ENCODE measurements at regions not wholly inside any gene's neighbourhood (a gene's known extent, or its start where the extent isn't known, plus 50 kb on each side); places are given as distances from the start of the nearest gene placed in this dataset.

DNA sequence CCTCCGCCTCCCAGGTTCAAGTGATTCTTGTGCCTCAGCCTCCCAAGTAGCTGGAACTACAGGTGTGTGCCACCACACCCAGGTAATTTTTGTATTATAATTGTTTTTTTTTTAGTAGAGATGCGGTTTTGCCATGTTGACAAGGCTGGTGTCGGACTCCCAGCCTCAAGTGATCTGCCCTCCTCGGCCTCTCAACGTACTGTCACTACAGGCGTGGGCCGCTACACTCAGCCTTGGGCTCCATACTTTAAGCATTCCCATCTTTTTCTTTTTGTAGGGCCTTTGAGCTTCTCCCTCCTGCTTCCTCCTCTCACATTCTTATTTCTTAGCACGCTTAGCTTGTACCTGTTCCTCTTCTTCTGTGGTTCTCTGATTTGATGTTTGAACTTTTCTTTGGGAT lies 62.8 kb downstream of the SERPINA3 start:
- Mint-ChIP-seq H3K4me1 (ENCODE audit: low read depth) (no peaks in the 10 kb centered on the region), H3K27ac (no peak overlapping the region), H3K27me3 (peaks cover 38% of the 10 kb centered on the region), H3K36me3 (ENCODE audit: low read depth) (no peaks in the 10 kb centered on the region), H3K4me3 (no peak overlapping the region), H3K9me3 (no peaks in the 10 kb centered on the region)
- TF ChIP-seq, protein P1, sequence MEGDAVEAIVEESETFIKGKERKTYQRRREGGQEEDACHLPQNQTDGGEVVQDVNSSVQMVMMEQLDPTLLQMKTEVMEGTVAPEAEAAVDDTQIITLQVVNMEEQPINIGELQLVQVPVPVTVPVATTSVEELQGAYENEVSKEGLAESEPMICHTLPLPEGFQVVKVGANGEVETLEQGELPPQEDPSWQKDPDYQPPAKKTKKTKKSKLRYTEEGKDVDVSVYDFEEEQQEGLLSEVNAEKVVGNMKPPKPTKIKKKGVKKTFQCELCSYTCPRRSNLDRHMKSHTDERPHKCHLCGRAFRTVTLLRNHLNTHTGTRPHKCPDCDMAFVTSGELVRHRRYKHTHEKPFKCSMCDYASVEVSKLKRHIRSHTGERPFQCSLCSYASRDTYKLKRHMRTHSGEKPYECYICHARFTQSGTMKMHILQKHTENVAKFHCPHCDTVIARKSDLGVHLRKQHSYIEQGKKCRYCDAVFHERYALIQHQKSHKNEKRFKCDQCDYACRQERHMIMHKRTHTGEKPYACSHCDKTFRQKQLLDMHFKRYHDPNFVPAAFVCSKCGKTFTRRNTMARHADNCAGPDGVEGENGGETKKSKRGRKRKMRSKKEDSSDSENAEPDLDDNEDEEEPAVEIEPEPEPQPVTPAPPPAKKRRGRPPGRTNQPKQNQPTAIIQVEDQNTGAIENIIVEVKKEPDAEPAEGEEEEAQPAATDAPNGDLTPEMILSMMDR (IDR thresholded peaks at IDR 0.05), result no peak
- Histone ChIP-seq H3K4me1 (ENCODE audit: insufficient read depth, low read length) (no peaks in the 10 kb centered on the region), H3K27me3 (ENCODE audit: control insufficient read depth in 1 of 2, insufficient read depth in 2 of 2, low read length in 2 of 2) (peaks cover 0 to 4% of the 10 kb centered on the region in 2 experiments), H3K27ac (ENCODE audit: low read depth in 1 of 2, low read length in 2 of 2) (no peak overlapping the region), H3K9me3 (ENCODE audit: control insufficient read depth in 1 of 2, insufficient read depth in 1 of 2, low read length in 2 of 2) (peaks cover 0 to 4% of the 10 kb centered on the region in 2 experiments), H3K4me3 (ENCODE audit: low read length) (no peak overlapping the region), H3K36me3 (ENCODE audit: insufficient read depth, low read length) (no peaks in the 10 kb centered on the region)
- POLR2A ChIA-PET, result no interaction called here
- CTCF ChIA-PET, result no interaction called here
- intact Hi-C loops (cut with DNase I, micrococcal nuclease), result no loop called here
- ATAC-seq (ENCODE audit: poor library complexity) (no peak), DNase-seq (no peak)

- no peaks in the 10 kb centered on the region for H3K9me3 Mint-ChIP-seq
- POLR2A ChIA-PET, result no interaction called here
- no peak for ATAC-seq (ENCODE audit: poor library complexity)
- no peaks in the 10 kb centered on the region for H3K36me3 Mint-ChIP-seq (ENCODE audit: low read depth)
- no peak overlapping the region for H3K27ac ChIP-seq (ENCODE audit: low read depth in 1 of 2, low read length in 2 of 2)
- H3K4me1 ChIP-seq (ENCODE audit: insufficient read depth, low read length), result no peaks in the 10 kb centered on the region
- no peak overlapping the region for H3K4me3 Mint-ChIP-seq
- DNase-seq, result no peak
- peaks cover 0 to 4% of the 10 kb centered on the region in 2 experiments for H3K27me3 ChIP-seq (ENCODE audit: control insufficient read depth in 1 of 2, insufficient read depth in 2 of 2, low read length in 2 of 2)
- no peak overlapping the region for H3K4me3 ChIP-seq (ENCODE audit: low read length)
- no peaks in the 10 kb centered on the region for H3K4me1 Mint-ChIP-seq (ENCODE audit: low read depth)
- peaks cover 32% of the 10 kb centered on the region for H3K27me3 Mint-ChIP-seq
- H3K36me3 ChIP-seq (ENCODE audit: insufficient read depth, low read length), result no peaks in the 10 kb centered on the region
- intact Hi-C loops (cut with DNase I, micrococcal nuclease), result no loop called here
- TF ChIP-seq, protein P1 (IDR thresholded peaks at IDR 0.05), result no peak
- CTCF ChIA-PET, result no interaction called here
- H3K27ac Mint-ChIP-seq, result no peak overlapping the region
- H3K9me3 ChIP-seq (ENCODE audit: control insufficient read depth in 1 of 2, insufficient read depth in 1 of 2, low read length in 2 of 2), result peaks cover 0 to 4% of the 10 kb centered on the region in 2 experiments
Observed at GRCh38 chr14:94673781-94674231, 61.6 kb downstream of the SERPINA3 start.

Data from CD4-positive, alpha-beta T cell (primary cell).